GM23338 (cell line): ENCODE measurements at regions not wholly inside any gene's neighbourhood (a gene's known extent, or its start where the extent isn't known, plus 50 kb on each side); places are given as distances from the start of the nearest gene placed in this dataset.
A peak's percentile ranks its signal among the peaks of the same experiment; 100 is the strongest.

Experiments used
- ATAC-seq: fragments of 200-7000 bp; cut with Tn5 transposase; 3 replicates; pipeline ENCODE4 v1.9.1; 2020
- DNase-seq: peaks from one replicate; pipeline ENCODE4 v3.0.0-alpha.2; 2015; ENCODE audit warnings: low spot score
- H2AFZ ChIP-seq: fragments of 200-600 bp; sonication (generic); 2 replicates; pipeline ENCODE4 v1.8.0; 2016; ENCODE audit warnings: antibody characterized with exemption, mild to moderate bottlenecking, moderate library complexity
- H3F3A ChIP-seq: fragments of 200-600 bp; sonication (generic); replicated peaks from 2 replicates; pipeline ENCODE4 v1.8.0; 2017; ENCODE audit warnings: antibody characterized with exemption, mixed run types, low read depth
- H3K27ac ChIP-seq: fragments of 200-600 bp; sonication (generic); 2 replicates; pipeline ENCODE4 v1.6.1; 2016; ENCODE audit warnings: low read depth
- H3K27me3 ChIP-seq: fragments of 200-600 bp; sonication (generic); 2 replicates; pipeline ENCODE4 v1.8.0; 2016; ENCODE audit warnings: mild to moderate bottlenecking, mixed run types, moderate library complexity; ENCODE audit not compliant: insufficient read depth
- H3K36me3 ChIP-seq: fragments of 200-600 bp; sonication (generic); 2 replicates; pipeline ENCODE4 v1.8.0; 2016; ENCODE audit warnings: mild to moderate bottlenecking; ENCODE audit not compliant: insufficient read depth
- H3K4me1 ChIP-seq: fragments of 200-600 bp; sonication (generic); 2 replicates; pipeline ENCODE4 v1.8.0; 2016; ENCODE audit warnings: mild to moderate bottlenecking, moderate library complexity; ENCODE audit not compliant: insufficient read depth
- H3K4me2 ChIP-seq: fragments of 200-600 bp; sonication (generic); 2 replicates; pipeline ENCODE4 v1.7.1; 2017; ENCODE audit warnings: mixed run types
- H3K4me3 ChIP-seq: fragments of 200-600 bp; sonication (generic); 2 replicates; pipeline ENCODE4 v1.6.1; 2016; ENCODE audit warnings: mixed run types
- H3K79me2 ChIP-seq: fragments of 200-600 bp; sonication (generic); replicated peaks from 2 replicates; pipeline ENCODE4 v1.8.0; 2017; ENCODE audit warnings: mild to moderate bottlenecking; ENCODE audit not compliant: insufficient read depth
- H3K9me2 ChIP-seq: fragments of 200-600 bp; sonication (generic); 2 replicates; pipeline ENCODE4 v1.8.0; 2017; ENCODE audit not compliant: insufficient read depth
- H4K20me1 ChIP-seq: fragments of 200-600 bp; sonication (generic); replicated peaks from 2 replicates; pipeline ENCODE4 v1.8.0; 2017; ENCODE audit warnings: mild to moderate bottlenecking; ENCODE audit not compliant: insufficient read depth
- H3K27ac Mint-ChIP-seq: 2 replicates; pipeline ENCODE4 v1.8.0; 2020; ENCODE audit warnings: inconsistent platforms, mild to moderate bottlenecking, moderate library complexity, mixed read lengths
- H3K27me3 Mint-ChIP-seq: 3 replicates; pipeline ENCODE4 v1.8.0; 2022; ENCODE audit warnings: low read depth, mild to moderate bottlenecking, moderate library complexity, mixed read lengths, inconsistent platforms; ENCODE audit not compliant: insufficient read depth, poor library complexity
- H3K36me3 Mint-ChIP-seq: 3 replicates; pipeline ENCODE4 v1.8.0; 2021; ENCODE audit warnings: low read depth, mild to moderate bottlenecking, inconsistent platforms, moderate library complexity, mixed read lengths
- H3K4me1 Mint-ChIP-seq: 3 replicates; pipeline ENCODE4 v1.8.0; 2020; ENCODE audit warnings: mild to moderate bottlenecking, inconsistent platforms, mixed read lengths
- H3K4me3 Mint-ChIP-seq: 3 replicates; pipeline ENCODE4 v1.8.0; 2021; ENCODE audit warnings: moderate library complexity, mild to moderate bottlenecking, inconsistent platforms, mixed read lengths
- H3K9me3 Mint-ChIP-seq: 3 replicates; pipeline ENCODE4 v1.8.0; 2020; ENCODE audit warnings: moderate library complexity, mild to moderate bottlenecking, inconsistent platforms, mixed read lengths
- CREB1 ChIP-seq: fragments of 250-450 bp; sonication (Bioruptor Pico); IDR thresholded peaks from 2 replicates; pipeline ENCODE4 v1.5.0; 2020; ENCODE audit warnings: low read depth, mild to moderate bottlenecking, moderate library complexity
- CTCF ChIP-seq, 2 experiments: fragments of 200-600 bp in 1 of 2; sonication (generic) in 1 of 2; conservative IDR thresholded peaks; 2 replicates each; pipeline versions ENCODE4 v1.5.1 to v1.6.1; 2016 to 2017; ENCODE audit warnings: antibody characterized with exemption in 2 of 2, low read depth in 2 of 2, mild to moderate bottlenecking in 2 of 2, moderate library complexity in 1 of 2
- ETS1 ChIP-seq: IDR thresholded peaks from 2 replicates; pipeline ENCODE4 v1.6.1; 2016; ENCODE audit warnings: antibody characterized with exemption
- EZH2 ChIP-seq: fragments of 200-600 bp; sonication (generic); IDR thresholded peaks from one replicate; pipeline ENCODE4 v1.8.0; 2017; ENCODE audit warnings: antibody characterized with exemption, mild to moderate bottlenecking, low read depth; ENCODE audit not compliant: unreplicated experiment
- EZH2phosphoT487 ChIP-seq: fragments of 200-600 bp; sonication (generic); IDR thresholded peaks from one replicate; pipeline ENCODE4 v1.8.1; 2018; ENCODE audit warnings: antibody characterized with exemption; ENCODE audit not compliant: unreplicated experiment
- JUNB ChIP-seq: IDR thresholded peaks from one replicate; pipeline ENCODE4 v1.6.1; 2016; ENCODE audit warnings: antibody characterized with exemption; ENCODE audit not compliant: unreplicated experiment
- NANOG ChIP-seq: IDR thresholded peaks from 2 replicates; pipeline ENCODE4 v1.6.1; 2016; ENCODE audit warnings: antibody characterized with exemption, borderline replicate concordance
- STAT1 ChIP-seq: IDR thresholded peaks from one replicate; pipeline ENCODE4 v1.6.1; 2016; ENCODE audit warnings: antibody characterized with exemption; ENCODE audit not compliant: unreplicated experiment
- ZNF331 ChIP-seq: fragments of 250-450 bp; sonication (Bioruptor Pico); IDR thresholded peaks from 2 replicates; pipeline ENCODE4 v1.5.0; 2020; ENCODE audit warnings: low read depth, mild to moderate bottlenecking, moderate library complexity
- ZNF462 ChIP-seq: fragments of 250-450 bp; sonication (Bioruptor Pico); IDR thresholded peaks from 2 replicates; pipeline ENCODE4 v1.5.0; 2020; ENCODE audit warnings: mild to moderate bottlenecking, moderate library complexity

- ATAC-seq (no peak), DNase-seq (no peak)
- H2AFZ ChIP-seq: 0 out of 2 replicates have a peak overlapping the region, but pooled peaks have one; percentile 43
- TF ChIP-seq EZH2 (no peak), EZH2phosphoT487 (no peak), CTCF (conservative IDR thresholded peaks at IDR 0.05; ENCODE audit: low read depth in 2 of 2) (no peak), ZNF331 (CRISPR knock-in tag) (no peak)
- no peak overlapping the region for H3K4me3 ChIP-seq
- peaks cover 2% of the 10 kb centered on the region; the same call in 1 of the 3 replicates for H3K36me3 Mint-ChIP-seq
- H3K79me2 ChIP-seq: no peaks in the 10 kb centered on the region
- H3K9me3 Mint-ChIP-seq: peaks cover 3% of the 10 kb centered on the region; the same call in 1 of the 3 replicates
- no peaks in the 10 kb centered on the region for H3K27me3 ChIP-seq
- H3K27ac ChIP-seq: no peak overlapping the region
- peaks cover 3% of the 10 kb centered on the region for H3K27me3 Mint-ChIP-seq
- H3K27ac Mint-ChIP-seq: no peak overlapping the region
- H3K4me3 Mint-ChIP-seq: no peak overlapping the region
- H4K20me1 ChIP-seq: no peaks in the 10 kb centered on the region
- H3K9me2 ChIP-seq: 0 out of 2 replicates have a peak, but pooled peaks cover 3% of the 10 kb centered on the region
- no peaks in the 10 kb centered on the region; the same call in 1 of the 2 replicates for H3K36me3 ChIP-seq
- H3F3A ChIP-seq: no peaks in the 10 kb centered on the region
- H3K4me1 Mint-ChIP-seq: peaks cover 5% of the 10 kb centered on the region; the same call in 2 of the 3 replicates
- H3K4me1 ChIP-seq: no peaks in the 10 kb centered on the region
- H3K4me2 ChIP-seq: no peak overlapping the region
Measured at GRCh38 chr3:98977520-98977919, 76.0 kb upstream of the DCBLD2 start.

GRCh38 chr3:98974442-98974841, 72.9 kb upstream of the DCBLD2 start:
- Histone ChIP-seq H3K9me2 (0 out of 2 replicates have a peak, but pooled peaks cover 3% of the 10 kb centered on the region), H2AFZ (no peak overlapping the region), H3K27me3 (no peaks in the 10 kb centered on the region), H3K79me2 (no peaks in the 10 kb centered on the region), H3K36me3 (no peaks in the 10 kb centered on the region; the same call in 1 of the 2 replicates), H3K4me1 (no peaks in the 10 kb centered on the region), H3K27ac (no peak overlapping the region), H3K4me2 (no peak overlapping the region), H3K4me3 (no peak overlapping the region), H3F3A (no peaks in the 10 kb centered on the region), H4K20me1 (no peaks in the 10 kb centered on the region)
- no peak overlapping the region for H3K4me3 Mint-ChIP-seq
- no peak overlapping the region for H3K27ac Mint-ChIP-seq
- ATAC-seq: no peak
- H3K9me3 Mint-ChIP-seq: peaks cover 3% of the 10 kb centered on the region; the same call in 1 of the 3 replicates
- DNase-seq: no peak
- peaks cover 2% of the 10 kb centered on the region; the same call in 1 of the 3 replicates for H3K36me3 Mint-ChIP-seq
- peaks cover 3% of the 10 kb centered on the region for H3K27me3 Mint-ChIP-seq
- H3K4me1 Mint-ChIP-seq: no peaks in the 10 kb centered on the region
- TF ChIP-seq ZNF331 (CRISPR knock-in tag) (no peak), EZH2 (no peak), ZNF462 (CRISPR knock-in tag) (no peak), EZH2phosphoT487 (no peak), CREB1 (CRISPR knock-in tag) (no peak), NANOG (no peak), ETS1 (no peak), STAT1 (no peak), JUNB (no peak)
